ENCODE measurements at regions not wholly inside any gene's neighbourhood (a gene's known extent, or its start where the extent isn't known, plus 50 kb on each side); places are given as distances from the start of the nearest gene placed in this dataset.

GRCh38 chr13:64934569-64935362 lies 2295.4 kb downstream of the PCDH9 start:
- TF ChIP-seq YY1 (IDR thresholded peaks at IDR 0.05; ENCODE audit: low read depth) (no peak), MAX (IDR thresholded peaks at IDR 0.05) (no peak), TCF12 (IDR thresholded peaks at IDR 0.05; ENCODE audit: low read depth) (no peak), USF1 (IDR thresholded peaks at IDR 0.05) (no peak), NFIC (IDR thresholded peaks at IDR 0.05) (no peak), RAD21 (IDR thresholded peaks at IDR 0.05; ENCODE audit: low read depth) (no peak)

- TF ChIP-seq TAF1 (IDR thresholded peaks at IDR 0.05; ENCODE audit: low read depth) (no peak), NFIC (IDR thresholded peaks at IDR 0.05) (no peak), YY1 (IDR thresholded peaks at IDR 0.05; ENCODE audit: low read depth) (no peak), EP300 (IDR thresholded peaks at IDR 0.05; ENCODE audit: borderline replicate concordance) (no peak), CREB1 (IDR thresholded peaks at IDR 0.05; ENCODE audit: low read depth) (no peak), TCF12 (IDR thresholded peaks at IDR 0.05; ENCODE audit: low read depth) (no peak), ZBTB7A (IDR thresholded peaks at IDR 0.05; ENCODE audit: low read depth) (no peak), FOXM1 (IDR thresholded peaks at IDR 0.05; ENCODE audit: borderline replicate concordance, low read depth) (no peak), EGR1 (IDR thresholded peaks at IDR 0.05) (no peak), REST (IDR thresholded peaks at IDR 0.05; ENCODE audit: low read depth) (no peak), MAX (IDR thresholded peaks at IDR 0.05) (no peak), USF1 (IDR thresholded peaks at IDR 0.05) (no peak), CEBPB (IDR thresholded peaks at IDR 0.05) (no peak), RAD21 (IDR thresholded peaks at IDR 0.05; ENCODE audit: low read depth) (no peak), TEAD4 (IDR thresholded peaks at IDR 0.05) (no peak)
Measured at GRCh38 chr13:64930636-64931035, 2299.5 kb downstream of the PCDH9 start.

GRCh38 chr13:64928696-64929499 lies 2301.2 kb downstream of the PCDH9 start:
- TF ChIP-seq TEAD4 (IDR thresholded peaks at IDR 0.05) (peak; percentile 22; the same call in 1 of the 2 replicates), TCF12 (IDR thresholded peaks at IDR 0.05; ENCODE audit: low read depth) (no peak)

GRCh38 chr13:64925727-64926126 lies 2304.4 kb downstream of the PCDH9 start:
- TF ChIP-seq YY1 (IDR thresholded peaks at IDR 0.05; ENCODE audit: low read depth) (no peak), FOXM1 (IDR thresholded peaks at IDR 0.05; ENCODE audit: borderline replicate concordance, low read depth) (no peak), TAF1 (IDR thresholded peaks at IDR 0.05; ENCODE audit: low read depth) (no peak), CEBPB (IDR thresholded peaks at IDR 0.05) (no peak), TCF12 (IDR thresholded peaks at IDR 0.05; ENCODE audit: low read depth) (no peak), RAD21 (IDR thresholded peaks at IDR 0.05; ENCODE audit: low read depth) (no peak), TEAD4 (IDR thresholded peaks at IDR 0.05) (no peak), ZBTB7A (IDR thresholded peaks at IDR 0.05; ENCODE audit: low read depth) (no peak), EGR1 (IDR thresholded peaks at IDR 0.05) (no peak), REST (IDR thresholded peaks at IDR 0.05; ENCODE audit: low read depth) (no peak), MAX (IDR thresholded peaks at IDR 0.05) (no peak), USF1 (IDR thresholded peaks at IDR 0.05) (no peak), EP300 (IDR thresholded peaks at IDR 0.05; ENCODE audit: borderline replicate concordance) (no peak), NFIC (IDR thresholded peaks at IDR 0.05) (no peak), CREB1 (IDR thresholded peaks at IDR 0.05; ENCODE audit: low read depth) (no peak)

GRCh38 chr13:64925284-64925683 lies 2304.9 kb downstream of the PCDH9 start:
- TF ChIP-seq NFIC (IDR thresholded peaks at IDR 0.05) (no peak), REST (IDR thresholded peaks at IDR 0.05; ENCODE audit: low read depth) (peak; percentile 94)
